ENCODE measurements at regions not wholly inside any gene's neighbourhood (a gene's known extent, or its start where the extent isn't known, plus 50 kb on each side); places are given as distances from the start of the nearest gene placed in this dataset.

DNA sequence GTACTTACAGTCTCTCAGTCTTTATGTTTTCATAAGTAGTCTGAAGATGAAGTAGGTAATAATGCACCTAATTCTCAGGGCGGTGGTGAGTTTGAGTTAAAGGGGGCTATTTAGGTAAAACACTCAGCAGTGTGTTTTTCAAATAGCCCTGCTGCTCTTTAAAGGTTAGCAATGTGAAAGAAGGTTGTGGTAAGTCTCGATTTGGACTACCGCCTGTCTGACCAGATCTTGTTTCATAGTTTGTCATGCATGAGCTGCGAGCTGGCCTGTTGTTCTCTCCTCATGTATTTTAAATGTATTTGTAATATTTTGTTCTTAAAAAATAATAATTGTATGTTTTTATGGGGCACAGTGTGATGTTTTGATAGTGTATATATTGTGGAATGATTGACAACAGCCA, 340.2 kb downstream of the DHX35 start:
- Histone ChIP-seq H3K9me3 (no peaks in the 10 kb centered on the region), H3K36me3 (no peaks in the 10 kb centered on the region), H3K27me3 (no peaks in the 10 kb centered on the region), H3K4me1 (no peaks in the 10 kb centered on the region), H3K4me3 (no peak overlapping the region), H3K27ac (no peak overlapping the region)
- TF ChIP-seq POLR2A (IDR thresholded peaks at IDR 0.05) (no peak), CTCF (IDR thresholded peaks at IDR 0.05) (no peak), EP300 (IDR thresholded peaks at IDR 0.05) (no peak)
- DNase-seq (ENCODE audit: low spot score in 2 of 2): no peak
- WGBS, 2 donors: 88 to 92% methylated on average over 4 of the region's 4 CpGs

DNA sequence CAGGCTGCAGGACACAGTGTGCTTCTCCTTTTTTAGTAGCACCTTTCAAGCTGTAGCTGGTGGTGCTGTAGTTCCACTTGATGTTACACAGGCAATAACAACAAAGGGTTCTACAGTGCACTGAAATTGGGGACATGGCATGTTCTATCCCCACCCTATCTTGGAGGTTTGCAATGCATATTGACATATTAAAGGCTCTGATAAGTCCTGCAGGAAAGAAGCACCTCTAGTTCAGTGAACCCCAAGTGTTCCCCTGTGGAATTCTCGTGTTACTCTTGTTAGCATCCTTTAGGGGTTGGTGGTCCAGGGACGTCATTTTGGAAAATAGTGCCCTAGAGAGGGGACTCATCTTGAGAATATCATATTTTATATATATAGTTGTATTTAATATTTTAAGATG, 337.6 kb downstream of the DHX35 start:
- WGBS, 2 donors: 90 to 95% methylated on average over 2 of the region's 2 CpGs
- H3K27ac ChIP-seq: no peak overlapping the region
- no peaks in the 10 kb centered on the region for H3K27me3 ChIP-seq
- H3K4me1 ChIP-seq: no peaks in the 10 kb centered on the region
- H3K9me3 ChIP-seq: no peaks in the 10 kb centered on the region
- DNase-seq (ENCODE audit: low spot score in 2 of 2): no peak
- no peak overlapping the region for H3K4me3 ChIP-seq
- TF ChIP-seq EP300 (IDR thresholded peaks at IDR 0.05) (no peak), CTCF (IDR thresholded peaks at IDR 0.05) (no peak), POLR2A (IDR thresholded peaks at IDR 0.05) (no peak)
- H3K36me3 ChIP-seq: no peaks in the 10 kb centered on the region

DNA sequence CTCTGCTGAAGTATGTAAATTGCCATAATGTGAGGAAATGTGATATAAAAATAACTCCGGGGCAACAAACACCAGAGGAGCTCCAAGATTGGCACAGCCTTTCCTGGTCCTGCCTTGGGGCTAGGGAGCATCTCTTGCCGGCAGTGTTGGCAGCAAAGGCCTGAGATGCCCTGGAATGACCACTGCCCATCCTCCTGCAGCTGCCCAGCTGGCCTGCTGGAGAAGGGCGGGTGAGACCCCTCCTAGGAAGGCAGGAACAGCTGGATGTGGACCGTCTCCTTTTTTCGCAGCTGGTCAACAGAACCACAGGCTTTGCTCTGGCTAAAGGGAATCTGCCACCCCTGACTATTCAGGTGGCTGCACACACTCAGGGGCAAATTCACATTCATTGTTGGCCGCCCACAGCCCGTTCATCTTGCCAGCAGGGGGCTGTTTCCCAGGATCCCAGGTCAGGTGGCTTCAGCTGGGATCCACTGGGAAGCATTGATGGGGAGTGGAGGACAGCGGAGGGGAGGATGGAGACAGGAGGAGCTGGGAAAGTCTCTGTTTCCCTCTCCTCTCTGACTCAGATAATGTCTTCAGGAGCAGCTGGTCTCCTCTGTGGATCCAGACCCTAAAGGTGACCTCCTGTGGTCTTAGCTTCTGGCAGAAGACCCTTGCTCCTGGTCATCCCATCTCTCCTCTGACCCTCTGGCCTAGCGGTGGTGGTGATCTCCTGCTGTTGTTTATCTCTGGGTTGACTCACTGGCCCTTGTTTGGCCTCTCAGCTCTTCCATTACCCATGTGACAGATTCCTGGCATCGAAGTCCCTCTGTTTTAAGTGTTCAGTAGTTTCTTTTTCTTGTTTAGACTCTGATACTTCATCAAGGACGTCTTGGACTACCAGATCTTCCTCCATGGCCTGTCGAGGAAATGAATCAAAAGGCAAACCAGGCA, 336.7 kb downstream of the DHX35 start:
- TF ChIP-seq EP300 (IDR thresholded peaks at IDR 0.05): no peak
- Histone ChIP-seq H3K4me1 (no peaks in the 10 kb centered on the region), H3K27me3 (no peaks in the 10 kb centered on the region), H3K36me3 (no peaks in the 10 kb centered on the region), H3K27ac (no peak overlapping the region), H3K9me3 (no peaks in the 10 kb centered on the region), H3K4me3 (no peak overlapping the region)
- no peak for DNase-seq (ENCODE audit: low spot score in 2 of 2)
- 72 to 73% methylated on average over 12 of the region's 12 CpGs for WGBS, 2 donors

DNA sequence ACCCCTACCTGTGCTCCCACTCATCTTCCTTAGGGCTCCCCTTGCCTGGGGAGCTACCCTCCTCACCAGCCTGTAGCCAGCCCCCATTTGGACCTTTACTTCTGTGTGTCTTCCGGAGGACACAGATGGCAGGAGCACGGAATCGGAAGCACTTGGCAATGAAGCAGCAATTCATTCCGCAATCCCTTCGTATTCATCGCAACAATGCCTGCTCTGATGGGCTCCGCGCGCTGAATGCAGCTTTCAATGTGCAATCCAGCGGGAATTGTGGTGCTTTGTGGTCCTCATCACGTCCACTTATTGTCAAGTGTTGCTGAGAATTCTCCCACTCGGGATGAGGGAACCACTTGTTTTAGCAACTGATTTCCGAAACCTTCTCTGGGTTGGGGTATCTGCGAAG, 336.0 kb downstream of the DHX35 start:
- Histone ChIP-seq H3K4me3 (no peak overlapping the region), H3K9me3 (no peaks in the 10 kb centered on the region), H3K4me1 (no peaks in the 10 kb centered on the region), H3K27me3 (no peaks in the 10 kb centered on the region), H3K27ac (no peak overlapping the region), H3K36me3 (no peaks in the 10 kb centered on the region)
- WGBS, 2 donors: 62 to 64% methylated on average over 14 of the region's 14 CpGs
- no peak for DNase-seq (ENCODE audit: low spot score in 2 of 2)
- TF ChIP-seq EP300 (IDR thresholded peaks at IDR 0.05) (no peak), POLR2A (IDR thresholded peaks at IDR 0.05) (no peak), CTCF (IDR thresholded peaks at IDR 0.05) (no peak)

DNA sequence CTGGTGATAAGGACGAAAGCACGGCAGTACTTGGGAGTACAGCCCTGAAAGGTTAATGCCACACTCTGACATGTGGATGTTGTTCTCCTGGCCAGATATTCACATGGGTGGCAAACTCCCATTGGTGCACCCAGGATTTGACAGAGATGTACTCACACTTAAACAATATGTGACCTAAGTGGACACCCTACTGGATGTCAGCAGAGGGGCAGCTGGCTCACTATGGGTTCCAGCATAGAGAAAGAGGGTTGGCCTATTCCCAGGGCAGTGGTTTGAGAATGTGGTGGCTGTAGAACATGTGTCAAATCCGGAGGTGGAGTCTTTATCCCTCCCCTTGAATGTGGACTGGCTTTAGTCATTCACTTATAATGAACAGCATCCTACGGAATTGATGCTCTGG, 333.2 kb downstream of the DHX35 start:
- DNase-seq (ENCODE audit: low spot score in 2 of 2): no peak
- no peak for TF ChIP-seq CTCF (IDR thresholded peaks at IDR 0.05)
- no peak for TF ChIP-seq POLR2A (IDR thresholded peaks at IDR 0.05)
- no peak for TF ChIP-seq EP300 (IDR thresholded peaks at IDR 0.05)
- WGBS, 2 donors: 71 to 86% methylated on average over 4 of the region's 4 CpGs
- Histone ChIP-seq H3K36me3 (no peaks in the 10 kb centered on the region), H3K4me1 (no peaks in the 10 kb centered on the region), H3K27me3 (no peaks in the 10 kb centered on the region), H3K9me3 (no peaks in the 10 kb centered on the region), H3K27ac (no peak overlapping the region), H3K4me3 (no peak overlapping the region)

Data from tibial nerve (tissue), 4 donors.